Right kidney (tissue), 1 donor: ENCODE measurements at regions not wholly inside any gene's neighbourhood (a gene's known extent, or its start where the extent isn't known, plus 50 kb on each side); places are given as distances from the start of the nearest gene placed in this dataset.
"Not testable (repeated sequence)": the region's sequence is repeated elsewhere in the genome, so short reads cannot be mapped to it uniquely, and the experiment has no call there.

Source experiments
- DNase-seq: peaks from one replicate; pipeline ENCODE4 v3.0.0-alpha.2; 2016

DNA sequence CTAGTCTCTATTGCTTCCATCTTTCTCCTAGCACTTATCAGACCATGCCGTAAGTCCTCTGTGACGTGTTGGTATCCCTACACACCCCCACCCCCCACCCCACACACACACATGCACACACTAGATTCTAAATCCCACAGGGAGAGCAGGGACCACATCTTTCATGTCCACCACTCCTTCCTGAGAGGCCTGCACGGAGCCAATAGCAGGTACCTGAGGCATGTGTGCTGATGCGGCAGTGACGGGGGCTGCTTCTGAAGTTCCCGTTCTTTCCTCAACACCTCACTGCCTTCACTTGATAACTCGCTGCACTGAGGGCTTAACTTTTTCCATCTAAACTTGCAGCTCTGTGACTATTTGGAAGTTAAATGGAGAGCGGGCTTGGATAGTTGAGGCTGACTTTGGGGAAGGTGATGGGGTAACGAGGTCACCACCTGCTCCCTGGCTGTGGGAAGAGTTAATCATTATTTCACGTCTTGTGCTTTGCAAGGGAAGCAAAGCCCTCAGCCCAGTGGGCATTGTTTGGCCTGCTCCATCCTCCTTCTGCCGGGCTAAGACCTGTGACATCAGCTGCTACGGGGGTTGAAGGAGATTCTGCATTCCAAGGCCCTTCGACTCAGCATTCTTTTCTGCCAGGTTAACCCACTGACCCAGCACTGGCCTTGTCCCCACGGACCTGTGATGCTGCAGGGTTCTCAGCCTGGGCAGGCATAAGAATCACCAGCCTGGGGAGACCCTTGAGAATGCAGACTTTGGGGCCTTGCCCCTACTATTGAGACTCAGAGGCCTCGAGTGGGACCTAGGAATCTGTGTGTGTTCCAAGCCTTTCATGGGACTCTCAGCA, 187.8 kb downstream of the ANKRD60 start:
- no peak for DNase-seq

DNA sequence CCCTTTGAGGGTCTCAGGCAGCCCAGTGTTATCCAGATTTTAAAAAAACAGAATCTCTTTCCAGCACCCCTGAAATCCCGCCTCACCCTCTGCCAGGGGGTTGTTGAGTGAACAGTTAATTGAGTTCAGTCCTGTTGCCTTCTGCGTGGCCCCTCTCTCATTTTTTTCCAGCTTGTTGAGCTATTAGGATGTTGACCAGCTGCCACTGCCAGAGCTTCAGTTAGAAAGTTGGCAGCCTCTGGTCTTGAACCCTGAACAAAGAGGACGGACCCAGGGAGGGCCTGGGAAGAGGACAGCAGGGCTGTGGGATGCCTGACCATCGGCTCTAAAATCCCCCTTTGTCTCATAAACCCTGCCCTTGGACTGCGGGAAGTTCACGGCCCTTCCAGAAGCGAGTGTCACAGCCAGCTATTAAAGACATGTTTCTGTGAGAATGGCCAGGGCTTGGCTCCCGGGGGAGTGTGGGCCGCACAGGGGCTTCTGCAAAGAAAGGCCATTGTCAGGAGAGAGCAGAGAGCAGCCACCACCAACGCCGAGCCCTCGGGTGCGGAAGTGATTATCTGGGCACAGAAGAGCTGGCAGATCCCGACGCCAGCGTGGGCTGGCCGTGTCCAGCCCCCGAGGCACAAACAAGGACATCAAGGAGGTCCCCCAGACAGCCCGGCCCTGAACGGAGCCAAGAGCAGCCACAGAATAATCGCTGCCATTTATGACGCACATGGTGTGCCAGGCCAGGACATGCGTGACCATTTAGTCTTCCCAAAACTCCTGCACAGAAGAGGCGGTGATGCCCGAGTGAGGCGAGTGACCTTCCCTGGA, 189.0 kb downstream of the ANKRD60 start:
- no peak for DNase-seq

DNA sequence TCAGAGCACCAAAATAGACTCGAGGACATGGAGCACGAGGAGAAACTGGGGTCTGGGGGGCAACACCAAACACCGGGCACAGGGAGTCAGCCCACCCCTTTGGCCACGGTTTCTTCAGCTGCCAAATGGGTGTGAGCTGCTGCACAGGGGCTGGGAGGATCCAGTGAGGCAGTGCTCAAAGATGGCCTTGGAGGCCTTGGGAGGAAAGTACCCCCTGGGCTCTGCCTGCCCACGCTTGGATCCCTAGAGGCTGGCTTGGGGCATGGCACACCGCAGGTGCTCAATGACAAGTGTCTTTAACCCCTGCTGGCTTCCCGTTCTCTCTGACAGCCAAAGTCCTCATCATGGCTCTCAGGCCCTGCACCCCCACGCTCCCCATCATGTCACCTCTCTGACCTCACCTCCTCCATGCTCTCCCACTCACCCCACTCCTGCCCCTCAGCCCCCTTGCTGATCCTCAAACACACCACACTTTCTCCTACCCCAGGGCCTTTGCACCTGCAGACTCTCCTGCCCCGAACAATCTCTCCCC, 190.3 kb downstream of the ANKRD60 start:
- no peak for DNase-seq

DNA sequence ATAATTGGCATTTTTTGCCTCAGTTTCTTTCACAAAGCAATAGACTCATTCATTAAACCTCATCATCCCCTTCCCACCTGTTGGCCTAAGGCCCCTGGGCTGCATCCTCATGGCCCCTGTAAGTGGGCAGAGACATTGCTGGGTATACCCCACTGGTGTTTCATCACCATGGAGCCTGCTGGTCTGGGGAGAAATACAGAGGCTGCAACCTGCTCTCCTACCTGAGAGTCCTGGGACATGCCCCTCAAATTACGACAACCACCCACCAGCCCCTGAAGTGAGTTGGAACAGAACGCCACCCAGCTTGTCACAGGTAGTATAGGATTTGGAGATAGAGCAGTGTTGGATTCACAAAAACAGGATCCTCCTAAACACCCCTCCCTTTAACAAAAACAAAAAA, 190.8 kb downstream of the ANKRD60 start:
- DNase-seq = no peak

DNA sequence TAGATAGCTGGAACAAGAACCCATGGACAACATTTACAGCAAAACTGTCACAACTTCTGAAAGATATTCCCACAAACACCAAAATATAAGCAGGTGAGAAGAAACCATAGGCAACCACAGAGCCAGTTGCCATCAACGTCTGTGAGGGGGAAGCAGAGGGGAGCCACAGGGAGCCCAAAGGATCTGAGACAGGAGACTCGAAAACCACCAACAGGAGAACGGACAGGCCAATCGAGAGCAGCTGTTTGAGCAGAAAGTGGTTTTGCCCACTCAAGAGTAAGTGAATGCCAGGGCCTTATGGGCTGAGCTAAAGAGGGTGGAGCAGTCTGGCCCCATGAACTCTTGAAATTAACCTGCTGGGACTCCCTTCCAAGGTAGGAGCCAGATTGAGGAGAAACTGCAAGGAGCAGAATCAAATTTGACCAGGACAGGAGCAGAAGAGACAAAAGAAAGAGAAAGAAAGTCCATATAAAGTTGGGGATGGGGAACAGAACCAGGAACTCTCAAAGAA, 195.4 kb downstream of the ANKRD60 start:
- DNase-seq = no peak

DNA sequence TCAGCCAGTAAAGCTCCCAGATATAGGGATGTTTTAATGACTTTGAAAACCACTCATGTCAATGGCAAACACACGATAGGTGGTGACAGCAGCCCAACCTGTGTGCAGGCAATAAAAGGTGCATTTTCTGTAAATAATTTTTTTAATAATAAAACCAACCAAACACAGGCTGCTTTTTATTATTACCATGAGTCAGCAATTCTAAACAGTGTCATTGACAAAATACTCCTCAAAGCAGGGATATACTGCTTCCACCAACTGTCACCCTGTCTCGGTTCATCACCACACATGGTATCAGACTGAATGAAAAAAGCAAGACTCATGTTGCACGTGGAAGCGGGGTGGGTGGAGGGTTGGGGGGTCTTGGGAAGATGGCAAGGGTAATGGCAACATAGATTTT, 195.9 kb downstream of the ANKRD60 start:
- no peak for DNase-seq

DNA sequence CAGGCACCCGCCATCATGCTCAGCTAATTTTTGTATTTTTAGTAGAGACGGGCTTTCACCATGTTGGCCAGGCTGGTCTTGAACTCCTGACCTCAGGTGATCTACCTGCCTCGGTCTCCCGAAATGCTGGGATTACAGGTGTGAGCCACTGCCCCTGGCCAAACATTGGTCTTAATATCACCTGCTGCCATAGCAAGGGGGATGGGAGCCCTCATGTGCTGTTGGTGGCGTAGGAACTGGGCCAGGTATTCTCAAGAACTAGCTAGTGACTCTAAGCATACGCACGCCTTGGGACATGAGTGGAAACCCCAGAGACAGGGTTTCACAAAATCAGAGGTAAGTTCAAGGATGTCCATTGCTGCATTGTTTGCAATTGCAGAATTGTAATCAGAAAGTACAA, 197.1 kb downstream of the ANKRD60 start:
- DNase-seq = not testable (repeated sequence)

DNA sequence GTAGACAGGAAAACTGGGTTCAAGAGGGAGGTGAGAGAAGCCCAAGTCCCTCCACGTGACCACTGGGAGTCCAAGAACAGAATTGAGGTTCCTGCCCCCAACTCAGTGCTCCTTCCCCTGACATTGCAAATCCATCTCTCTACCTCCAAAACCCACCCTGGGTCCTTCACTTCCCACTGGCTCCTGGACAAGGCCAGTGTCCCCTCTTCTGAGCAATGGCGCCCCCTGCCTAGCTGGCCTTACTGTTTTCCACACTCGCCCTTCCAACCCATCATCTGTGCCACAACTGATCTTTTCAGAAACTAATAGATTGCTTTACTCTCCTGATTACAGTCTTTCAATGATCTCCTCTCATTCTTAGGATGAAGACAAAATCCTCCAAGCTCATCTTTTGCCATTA, 200.3 kb downstream of the ANKRD60 start:
- DNase-seq = no peak

DNA sequence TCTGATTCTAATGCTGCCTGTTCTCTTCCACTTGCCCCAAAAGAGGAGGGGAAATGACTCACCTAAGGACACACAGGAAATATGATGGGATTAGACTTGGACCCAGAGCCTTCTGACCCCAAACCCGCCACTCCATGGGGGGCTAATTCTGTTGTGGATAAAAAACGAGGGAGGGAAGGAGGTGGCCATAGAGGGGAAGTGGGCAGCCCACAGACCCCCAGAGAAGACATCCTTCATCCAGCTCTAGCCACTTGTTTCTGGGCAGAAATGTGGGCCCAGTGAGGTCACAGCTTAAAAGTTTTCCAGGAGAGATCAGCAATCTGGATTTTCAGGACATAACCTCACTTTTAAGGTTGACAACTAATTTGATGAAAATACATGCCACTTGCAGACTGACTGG, 202.1 kb downstream of the ANKRD60 start:
- no peak for DNase-seq

DNA sequence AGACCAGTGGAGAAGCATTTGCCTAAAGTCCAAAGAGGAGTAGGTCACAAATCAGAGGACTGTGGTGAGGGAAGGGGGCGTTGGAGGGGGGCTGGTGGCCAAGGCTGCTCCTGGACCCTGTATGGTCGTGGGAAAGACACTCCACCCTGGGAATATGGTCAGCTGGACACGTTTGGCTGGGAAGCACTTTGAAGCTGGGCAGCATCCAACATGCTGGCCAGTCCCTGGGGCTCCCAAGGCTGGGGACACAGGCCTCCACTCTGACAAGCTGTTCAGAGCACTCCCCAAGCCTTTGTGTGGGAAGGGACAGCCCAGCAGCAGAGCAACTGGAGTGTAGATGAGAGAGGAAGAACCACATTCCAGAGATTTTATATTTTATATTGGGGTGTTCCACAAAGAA, 203.2 kb downstream of the ANKRD60 start:
- no peak for DNase-seq

DNA sequence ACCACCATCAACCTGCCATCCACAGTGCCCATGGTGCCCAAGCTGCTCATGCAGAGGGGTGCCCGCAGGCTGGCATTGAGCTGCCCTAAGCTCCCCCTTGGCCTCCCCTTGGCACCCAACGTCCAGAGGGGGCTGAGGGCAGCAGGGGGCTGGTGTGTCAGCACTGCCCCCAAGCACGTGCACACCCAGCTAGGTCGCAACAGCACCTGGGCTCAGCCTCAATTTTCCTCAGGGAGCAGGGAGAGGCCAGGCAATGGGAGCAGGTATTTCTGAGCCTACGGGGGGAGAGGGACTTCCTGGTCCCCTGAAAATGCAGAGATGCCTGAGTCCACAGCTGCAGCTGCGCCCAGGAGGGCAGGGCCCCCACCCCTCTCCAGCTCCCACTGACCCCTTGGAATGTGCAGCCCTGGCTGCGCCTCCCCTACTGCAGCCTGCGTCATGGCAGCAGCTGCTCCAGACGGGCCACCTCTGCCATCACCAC, 204.2 kb downstream of the ANKRD60 start:
- DNase-seq = no peak

DNA sequence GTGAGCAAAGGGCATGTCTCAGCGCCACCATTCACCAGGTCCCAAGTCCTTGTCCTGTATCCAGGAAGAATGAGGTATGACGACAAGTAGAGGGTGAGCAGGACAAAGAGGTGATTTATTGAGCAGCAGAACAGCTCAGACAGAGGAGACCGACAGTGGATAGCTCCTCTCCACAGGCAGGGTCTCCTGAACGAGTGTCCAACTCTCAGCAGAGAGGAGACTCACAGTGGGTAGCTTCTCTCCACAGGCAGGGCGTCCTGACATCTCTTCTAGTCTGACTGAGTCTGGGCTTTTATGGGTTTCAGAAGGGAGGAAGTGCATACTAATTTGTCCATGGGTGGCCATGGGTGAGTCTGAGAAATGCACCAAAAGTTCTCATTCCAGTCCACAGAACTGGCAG, 204.7 kb downstream of the ANKRD60 start:
- DNase-seq = no peak

DNA sequence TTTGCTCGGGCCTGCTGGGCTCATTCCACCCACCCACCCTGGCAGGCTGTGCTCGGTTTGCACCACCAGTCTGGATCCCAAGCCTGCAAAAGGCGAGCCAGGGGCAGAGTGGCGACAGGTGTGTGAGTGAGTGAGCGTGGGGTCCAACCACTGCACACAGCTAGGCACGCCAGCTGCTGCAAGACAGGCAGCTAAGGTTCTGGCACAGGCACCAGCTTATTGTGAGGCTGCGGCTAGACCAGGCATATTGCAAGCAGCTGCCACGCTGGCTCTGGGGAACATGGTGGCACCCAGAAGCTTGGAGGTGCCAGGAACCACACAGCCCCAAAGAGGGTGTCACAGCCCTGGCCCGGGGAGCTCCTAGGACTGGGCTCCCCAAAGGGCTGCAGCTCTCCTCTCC, 205.1 kb downstream of the ANKRD60 start:
- DNase-seq = no peak

DNA sequence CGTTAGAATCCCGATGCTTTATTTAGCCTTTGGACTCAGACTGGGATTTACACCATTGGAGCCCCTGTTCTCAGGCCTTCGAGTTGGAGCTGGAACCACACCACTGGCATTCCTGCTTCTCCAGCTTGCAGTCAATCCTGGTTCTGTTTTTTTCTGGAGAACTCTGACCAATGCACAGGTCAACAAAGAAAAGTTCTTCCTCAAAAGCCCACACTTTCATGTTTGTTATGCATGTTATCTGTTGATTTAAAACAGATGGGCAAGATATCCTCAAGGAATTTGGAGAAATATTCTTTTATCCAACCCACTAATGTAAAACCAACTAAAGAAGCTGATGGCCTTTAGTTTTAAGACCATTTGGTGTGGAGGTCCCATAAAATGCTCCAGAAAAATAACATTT, 205.7 kb downstream of the ANKRD60 start:
- DNase-seq = no peak

DNA sequence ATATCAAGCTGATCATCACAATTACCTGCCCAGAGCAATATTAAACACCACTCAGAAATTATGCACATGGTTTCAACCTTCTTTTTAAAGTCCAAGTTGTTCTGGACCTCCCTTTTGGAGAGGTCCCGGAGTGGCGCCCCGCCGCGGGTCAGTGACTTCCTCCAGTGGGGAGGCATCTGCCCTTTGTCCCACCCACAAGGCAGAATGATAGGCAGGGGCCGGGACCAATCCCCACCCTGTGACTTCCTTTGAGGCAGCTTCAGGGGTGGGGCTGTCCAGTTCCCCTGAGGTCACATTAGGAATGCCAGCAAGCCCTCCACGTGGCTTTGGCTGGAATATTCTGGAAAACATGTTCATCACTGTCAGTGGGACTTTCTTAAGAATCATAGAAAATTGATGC, 207.0 kb downstream of the ANKRD60 start:
- no peak for DNase-seq

DNA sequence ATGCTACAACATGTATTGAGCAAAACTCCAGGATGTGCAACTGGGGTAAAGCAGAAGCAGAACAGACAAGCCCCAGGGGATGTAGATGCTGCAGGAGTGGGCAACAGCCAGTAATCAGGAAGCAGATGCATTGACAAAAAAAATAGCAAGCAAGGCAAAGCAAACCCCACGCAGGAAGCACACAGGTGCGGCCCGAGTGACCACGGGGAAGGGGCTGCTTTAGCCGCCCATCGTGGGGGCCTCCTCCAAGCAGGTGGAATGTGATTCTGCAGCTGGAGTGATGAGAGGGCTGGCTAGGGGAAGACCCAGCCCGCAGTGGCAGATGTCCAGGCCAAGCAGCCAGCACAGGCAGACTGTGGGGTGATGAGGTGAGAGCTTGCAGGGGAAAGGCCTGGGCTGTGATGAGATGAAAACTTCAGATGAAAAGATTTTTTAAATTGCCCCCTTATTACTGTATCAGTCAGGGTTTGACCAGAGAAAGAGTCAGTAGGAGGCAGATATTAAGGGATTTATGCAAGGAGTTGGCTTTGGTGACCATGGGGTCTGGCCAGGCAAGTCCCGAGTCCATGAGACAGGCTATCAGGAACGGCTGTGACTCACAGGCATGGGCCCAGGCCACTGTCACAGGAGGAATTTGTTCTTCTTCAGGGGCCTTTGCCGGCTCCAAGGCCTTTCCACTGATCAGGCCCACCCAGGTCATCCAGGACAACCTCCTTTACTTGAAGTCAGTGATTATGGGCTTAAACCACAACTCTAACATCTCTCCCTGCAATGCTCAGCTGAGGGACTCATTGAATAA, 207.6 kb downstream of the ANKRD60 start:
- no peak for DNase-seq

DNA sequence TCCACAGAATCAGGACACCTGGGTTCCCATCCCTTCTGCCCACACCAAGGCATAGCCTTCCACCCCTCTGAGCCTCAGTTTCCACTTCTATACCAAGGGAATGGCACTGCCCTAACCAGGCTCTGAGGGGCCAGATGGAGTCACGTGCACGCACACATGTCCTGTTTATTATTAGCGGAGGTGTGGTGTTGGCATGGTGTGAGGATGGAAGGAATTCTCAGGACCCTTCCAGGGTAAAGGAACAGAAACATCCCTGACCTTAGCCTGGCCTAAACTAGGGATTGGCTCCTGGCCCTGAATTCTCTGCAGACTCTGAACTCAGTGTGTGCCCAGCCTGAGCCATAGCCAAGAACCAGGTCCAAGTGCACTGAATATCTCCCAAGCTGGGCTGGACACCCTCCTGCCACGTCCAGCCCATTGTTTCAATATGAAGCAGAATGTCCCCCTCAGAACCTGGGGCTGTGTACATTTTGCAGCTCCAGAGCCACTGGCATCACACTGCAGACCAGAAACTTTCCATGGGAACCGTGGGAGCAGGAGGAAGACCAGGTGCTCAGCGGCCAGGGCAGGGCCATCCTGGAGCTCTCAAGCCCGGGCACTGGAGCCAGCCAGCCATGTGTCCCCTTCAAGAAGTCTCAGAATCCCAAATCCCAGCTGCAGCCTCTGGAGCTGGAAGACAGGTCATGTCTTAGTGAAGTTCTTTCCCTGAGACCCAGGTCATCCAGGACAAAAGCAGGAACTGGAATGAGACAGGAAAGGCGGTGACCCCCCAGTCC, 208.4 kb downstream of the ANKRD60 start:
- DNase-seq = no peak

DNA sequence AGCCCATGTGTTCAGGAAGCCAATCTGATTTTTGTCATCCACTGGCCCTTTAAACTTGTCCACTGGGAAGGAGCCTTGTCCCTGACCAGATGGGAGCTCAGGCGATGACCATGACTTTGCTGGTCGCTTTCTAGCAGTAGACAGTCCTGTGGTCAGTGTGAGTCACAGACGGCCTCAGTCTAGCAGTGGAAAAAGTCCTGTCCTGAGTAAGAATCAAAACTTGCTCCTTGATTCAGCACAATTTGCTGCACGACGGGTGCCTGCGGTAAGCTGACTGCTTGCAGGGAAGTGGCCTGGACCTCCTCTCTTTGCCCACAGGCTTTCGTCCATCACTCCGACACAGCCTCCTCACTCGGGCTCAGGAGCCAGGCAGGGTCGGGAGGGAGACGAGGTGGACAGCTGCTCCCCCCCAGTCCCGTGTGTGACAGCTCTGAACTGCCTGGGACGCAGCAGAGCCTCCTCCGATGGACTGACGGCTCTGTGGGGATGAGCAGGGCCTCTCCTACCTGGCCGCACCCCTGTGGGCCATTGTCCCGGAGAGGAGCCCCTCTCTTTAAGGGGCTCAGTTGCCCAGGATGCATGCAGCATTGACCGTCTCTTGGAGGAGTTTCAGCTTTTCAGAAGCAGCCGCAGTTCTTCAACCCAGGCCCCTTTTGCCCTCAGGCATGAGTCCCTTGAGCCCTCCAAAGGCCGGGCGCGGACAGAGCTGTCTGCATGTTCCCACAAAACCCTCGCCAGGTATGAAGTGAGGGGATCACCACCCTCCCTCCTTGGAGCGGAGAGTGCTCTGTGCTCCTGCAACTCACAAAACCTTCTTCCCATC, 209.2 kb downstream of the ANKRD60 start:
- DNase-seq = no peak

DNA sequence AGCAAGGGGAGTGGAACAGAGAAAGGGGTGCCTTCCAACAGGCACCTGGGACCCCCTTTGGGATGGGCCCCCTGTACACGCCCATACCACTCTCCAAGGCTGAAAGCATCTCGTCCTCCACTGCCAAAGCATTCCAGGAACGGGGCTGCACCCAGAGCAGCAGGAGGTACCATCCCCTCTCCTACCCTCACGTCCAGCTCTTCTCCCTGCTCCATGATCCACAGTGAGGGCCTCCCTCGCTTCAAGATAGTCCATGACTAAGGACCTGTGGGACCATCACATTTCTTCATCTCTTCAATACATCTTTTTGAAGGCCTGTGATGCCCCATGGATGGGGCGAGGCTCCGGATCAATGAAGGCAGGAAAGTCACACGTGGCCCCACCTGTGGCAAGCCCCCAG, 209.9 kb downstream of the ANKRD60 start:
- DNase-seq = no peak

DNA sequence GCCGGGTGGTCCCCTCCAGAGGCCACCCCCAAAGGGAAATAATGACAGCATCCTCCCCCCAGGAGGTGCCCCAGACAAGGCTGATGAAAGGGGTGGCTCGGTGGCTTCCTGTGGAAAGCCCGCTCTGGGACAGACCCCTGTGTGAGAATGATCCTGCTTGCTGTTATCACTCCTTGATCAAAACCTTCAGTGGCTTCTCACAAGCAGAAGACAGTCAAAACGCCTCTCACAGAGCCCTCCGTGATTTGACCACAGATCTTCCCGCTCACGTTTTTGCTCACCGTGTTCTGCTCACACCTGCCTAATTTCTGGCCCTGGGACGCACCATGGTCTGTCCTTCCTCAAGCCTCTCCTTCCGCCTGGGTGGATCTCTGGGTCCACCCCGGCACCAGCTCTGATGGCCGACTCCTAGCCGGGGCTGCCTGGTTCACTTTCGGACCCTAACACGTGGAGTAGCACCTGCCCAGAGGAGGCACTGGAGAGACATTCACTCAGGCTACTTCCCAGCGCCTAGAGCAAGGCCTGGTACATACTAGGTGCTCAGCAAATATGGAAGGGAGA, 210.4 kb downstream of the ANKRD60 start:
- DNase-seq = no peak
